Body of pancreas (tissue), 4 donors: ENCODE measurements at regions not wholly inside any gene's neighbourhood (a gene's known extent, or its start where the extent isn't known, plus 50 kb on each side); places are given as distances from the start of the nearest gene placed in this dataset.

Experiments
- CTCF ChIP-seq, 7 experiments: fragments of 450-650 bp in 4 of 7; fragments of 200-600 bp in 3 of 7; sonication (generic) in 3 of 7; IDR thresholded peaks; one replicate each; pipeline ENCODE4 v1.5.1; 2016 to 2019; ENCODE audit warnings: antibody characterized with exemption in 7 of 7
- POLR2A ChIP-seq, 3 donors: fragments of 450-650 bp; IDR thresholded peaks; one replicate each; pipeline ENCODE4 v1.6.1; 2016; ENCODE audit warnings: antibody characterized with exemption in 3 of 3, mild to moderate bottlenecking in 2 of 3

- TF ChIP-seq CTCF (IDR thresholded peaks at IDR 0.05) (peak in 1 of 7 experiments; percentile 12), POLR2A (IDR thresholded peaks at IDR 0.05) (no peak)
Measured at GRCh38 chr6:167686204-167686893, 140.4 kb upstream of the AFDN start.
